OCI-LY1 (cell line): ENCODE measurements at regions not wholly inside any gene's neighbourhood (a gene's known extent, or its start where the extent isn't known, plus 50 kb on each side); places are given as distances from the start of the nearest gene placed in this dataset.

Experiments used
- EZH2 ChIP-seq: fragments of 200-600 bp; sonication (generic), shearing (Covaris generic); IDR thresholded peaks from 2 replicates; pipeline ENCODE4 v1.8.0; 2017; ENCODE audit warnings: borderline replicate concordance, mixed run types, mild to moderate bottlenecking, antibody characterized with exemption, low read length, moderate library complexity, mixed read lengths
- TF ChIP-seq, protein P1 (sequence below): fragments of 200-600 bp; sonication (generic), shearing (Covaris generic); IDR thresholded peaks from 2 replicates; pipeline ENCODE4 v1.5.1; 2017; ENCODE audit warnings: mild to moderate bottlenecking, antibody characterized with exemption, low read length, moderate library complexity, mixed read lengths

DNA sequence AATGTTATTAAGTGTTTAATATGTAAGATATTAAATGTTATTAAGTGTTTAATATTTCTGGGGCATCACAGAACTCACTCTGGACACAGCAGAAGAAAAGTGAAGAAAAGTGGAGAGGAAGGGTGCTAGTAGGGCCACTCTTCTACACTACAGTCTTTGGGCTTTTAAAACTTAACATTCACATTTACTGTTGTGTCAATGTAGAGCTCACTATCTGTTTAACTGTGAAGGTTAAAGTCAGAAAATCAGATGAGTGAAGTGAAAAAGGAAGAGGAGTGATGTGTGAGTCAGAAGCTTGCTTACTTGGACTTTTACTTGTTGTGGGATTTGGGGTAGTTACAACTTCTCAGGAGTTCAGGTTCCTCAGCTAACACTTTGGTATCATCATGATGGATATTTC is 145.3 kb upstream of the DNAJC19 start:
- TF ChIP-seq, protein P1, sequence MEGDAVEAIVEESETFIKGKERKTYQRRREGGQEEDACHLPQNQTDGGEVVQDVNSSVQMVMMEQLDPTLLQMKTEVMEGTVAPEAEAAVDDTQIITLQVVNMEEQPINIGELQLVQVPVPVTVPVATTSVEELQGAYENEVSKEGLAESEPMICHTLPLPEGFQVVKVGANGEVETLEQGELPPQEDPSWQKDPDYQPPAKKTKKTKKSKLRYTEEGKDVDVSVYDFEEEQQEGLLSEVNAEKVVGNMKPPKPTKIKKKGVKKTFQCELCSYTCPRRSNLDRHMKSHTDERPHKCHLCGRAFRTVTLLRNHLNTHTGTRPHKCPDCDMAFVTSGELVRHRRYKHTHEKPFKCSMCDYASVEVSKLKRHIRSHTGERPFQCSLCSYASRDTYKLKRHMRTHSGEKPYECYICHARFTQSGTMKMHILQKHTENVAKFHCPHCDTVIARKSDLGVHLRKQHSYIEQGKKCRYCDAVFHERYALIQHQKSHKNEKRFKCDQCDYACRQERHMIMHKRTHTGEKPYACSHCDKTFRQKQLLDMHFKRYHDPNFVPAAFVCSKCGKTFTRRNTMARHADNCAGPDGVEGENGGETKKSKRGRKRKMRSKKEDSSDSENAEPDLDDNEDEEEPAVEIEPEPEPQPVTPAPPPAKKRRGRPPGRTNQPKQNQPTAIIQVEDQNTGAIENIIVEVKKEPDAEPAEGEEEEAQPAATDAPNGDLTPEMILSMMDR, result no peak
- TF ChIP-seq EZH2, result no peak
